HG02588 (cell line): ENCODE measurements at regions not wholly inside any gene's neighbourhood (a gene's known extent, or its start where the extent isn't known, plus 50 kb on each side); places are given as distances from the start of the nearest gene placed in this dataset.

Experiments used
- ATAC-seq: cut with Tn5 transposase; IDR thresholded peaks from one replicate; pipeline ENCODE4 v1.9.1; 2021; ENCODE audit warnings: mild to moderate bottlenecking, moderate library complexity; ENCODE audit not compliant: unreplicated experiment

- no peak for ATAC-seq
Observed at GRCh38 chr18:25815659-25816058, 274.8 kb downstream of the SS18 start.

- ATAC-seq: peak; percentile 94
Observed at GRCh38 chr18:25814841-25815458, 275.5 kb downstream of the SS18 start.

GRCh38 chr18:25813110-25813509, 277.3 kb downstream of the SS18 start:
- no peak for ATAC-seq

- no peak for ATAC-seq
Observed at GRCh38 chr18:25810736-25811135, 279.7 kb downstream of the SS18 start.

- ATAC-seq: no peak
Observed at GRCh38 chr18:25805939-25806338, 284.5 kb downstream of the SS18 start.

GRCh38 chr18:25805323-25805722, 285.1 kb downstream of the SS18 start:
- ATAC-seq: no peak

GRCh38 chr18:25799231-25799630, 291.2 kb downstream of the SS18 start:
- ATAC-seq: no peak

GRCh38 chr18:25798046-25798445, 292.4 kb downstream of the SS18 start:
- ATAC-seq: no peak

GRCh38 chr18:25795213-25795612, 295.2 kb downstream of the SS18 start:
- ATAC-seq: no peak

- ATAC-seq: no peak
Observed at GRCh38 chr18:25787276-25787675, 303.1 kb downstream of the SS18 start.

- no peak for ATAC-seq
Observed at GRCh38 chr18:25786758-25787157, 303.7 kb downstream of the SS18 start.

GRCh38 chr18:25780105-25780504, 310.3 kb downstream of the SS18 start:
- no peak for ATAC-seq

GRCh38 chr18:25771796-25772195, 318.6 kb downstream of the SS18 start:
- no peak for ATAC-seq

- ATAC-seq: no peak
Observed at GRCh38 chr18:25764777-25765176, 325.6 kb downstream of the SS18 start.

GRCh38 chr18:25759111-25759510, 331.3 kb downstream of the SS18 start:
- ATAC-seq: no peak

GRCh38 chr18:25743646-25744151, 346.7 kb downstream of the SS18 start:
- no peak for ATAC-seq

- no peak for ATAC-seq
Observed at GRCh38 chr18:25739376-25739775, 351.0 kb downstream of the SS18 start.

- no peak for ATAC-seq
Observed at GRCh38 chr18:25737710-25738311, 352.6 kb downstream of the SS18 start.

GRCh38 chr18:25736516-25736915, 353.9 kb downstream of the SS18 start:
- ATAC-seq: no peak

GRCh38 chr18:25735459-25735858, 355.0 kb downstream of the SS18 start:
- no peak for ATAC-seq

GRCh38 chr18:25734336-25734735, 356.1 kb downstream of the SS18 start:
- ATAC-seq: no peak

- no peak for ATAC-seq
Observed at GRCh38 chr18:25732862-25733261, 357.6 kb downstream of the SS18 start.

GRCh38 chr18:25729072-25729471, 361.3 kb downstream of the SS18 start:
- ATAC-seq: no peak
